NCI-H1930 (cell line): ENCODE measurements at regions not wholly inside any gene's neighbourhood (a gene's known extent, or its start where the extent isn't known, plus 50 kb on each side); places are given as distances from the start of the nearest gene placed in this dataset.
A peak's percentile ranks its signal among the peaks of the same experiment; 100 is the strongest.
"Not testable (repeated sequence)": the region's sequence is repeated elsewhere in the genome, so short reads cannot be mapped to it uniquely, and the experiment has no call there.

Experiments
- DNase-seq, 2 experiments: peaks; one replicate each; lab custom pipeline; 2025; lab: John Stamatoyannopoulos, UW

- peak; percentile 63 to 79 for DNase-seq
Observed at GRCh38 chr1:188170935-188171334, 1342.2 kb downstream of the PLA2G4A start.

DNA sequence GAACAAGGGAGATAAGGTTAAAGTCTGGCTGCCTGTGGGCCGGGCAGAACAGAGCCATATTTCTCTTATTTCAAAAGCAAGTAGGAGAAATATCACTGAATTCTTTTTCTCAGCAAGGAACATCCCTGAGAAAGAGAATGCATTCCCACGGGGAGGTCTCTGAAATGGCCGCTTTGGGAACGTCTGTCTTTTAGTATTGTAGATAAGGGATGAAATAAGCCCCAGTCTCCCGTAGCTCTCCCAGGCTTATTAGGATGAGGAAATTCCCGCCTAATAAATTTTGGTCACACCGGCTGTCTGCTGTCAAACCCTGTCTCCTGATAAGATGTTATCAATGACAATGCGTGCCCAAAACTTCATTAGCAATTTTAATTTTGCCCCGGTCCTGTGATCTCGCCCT is 1353.3 kb downstream of the PLA2G4A start:
- not testable (repeated sequence) for DNase-seq

DNA sequence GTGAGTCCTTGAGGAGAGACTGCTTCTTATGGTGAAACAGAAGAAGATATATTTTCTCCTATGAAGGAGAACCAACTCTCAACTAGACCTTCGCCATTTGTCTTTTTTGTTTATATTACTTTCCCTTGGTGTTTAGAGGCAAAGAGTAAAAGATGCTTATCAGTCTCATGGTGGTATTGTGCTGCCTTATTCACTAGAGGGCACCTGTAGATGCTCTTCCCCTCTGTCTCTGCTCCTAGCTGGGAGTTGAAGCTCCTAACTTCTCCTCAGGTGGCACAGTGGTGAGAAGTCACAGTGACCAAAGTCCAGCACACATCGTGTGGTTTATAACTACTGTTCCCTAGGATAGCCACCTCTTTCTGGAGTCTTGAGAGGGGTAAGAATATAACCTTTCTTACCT is 1359.6 kb downstream of the PLA2G4A start:
- no peak for DNase-seq

DNA sequence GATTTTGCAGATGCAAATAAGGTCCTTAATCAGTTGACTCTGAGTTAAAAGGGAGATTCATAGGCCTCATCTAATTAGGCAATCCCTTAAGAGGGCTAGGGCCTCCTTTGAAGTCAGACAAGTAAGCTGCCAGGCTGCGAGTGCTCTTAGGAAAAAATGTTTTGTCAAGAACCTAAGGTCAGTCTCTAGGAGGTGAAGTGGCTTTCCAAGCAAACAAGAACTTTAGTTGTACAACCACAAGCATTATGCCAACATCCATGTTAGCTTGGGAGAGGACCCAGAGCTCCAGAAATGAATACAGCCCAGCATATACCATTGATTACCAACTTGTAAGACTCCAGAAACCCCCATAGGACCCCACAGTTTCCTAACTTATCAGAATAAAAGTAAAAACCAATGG is 1366.2 kb downstream of the PLA2G4A start:
- DNase-seq: no peak

DNA sequence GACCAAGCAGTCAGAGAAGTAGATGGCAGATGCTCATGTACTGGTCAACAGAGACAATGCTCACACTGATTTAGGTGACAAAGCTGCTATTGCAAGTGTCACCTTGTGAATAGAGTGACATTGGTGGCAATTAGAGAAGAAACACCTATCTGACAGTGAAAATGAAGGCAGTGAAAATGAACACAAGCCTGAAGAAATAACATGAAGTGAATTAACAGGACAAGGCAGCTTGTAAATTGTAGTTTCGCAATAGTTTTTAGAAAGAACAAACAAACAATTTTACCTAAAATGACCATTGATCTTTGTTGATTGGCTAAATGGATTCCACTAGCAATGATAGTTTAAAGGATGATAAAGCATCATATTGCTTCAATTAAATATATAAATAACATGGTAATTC is 1389.5 kb downstream of the PLA2G4A start:
- DNase-seq: no peak

- DNase-seq: no peak
Observed at GRCh38 chr1:188220051-188220450, 1391.3 kb downstream of the PLA2G4A start.

DNA sequence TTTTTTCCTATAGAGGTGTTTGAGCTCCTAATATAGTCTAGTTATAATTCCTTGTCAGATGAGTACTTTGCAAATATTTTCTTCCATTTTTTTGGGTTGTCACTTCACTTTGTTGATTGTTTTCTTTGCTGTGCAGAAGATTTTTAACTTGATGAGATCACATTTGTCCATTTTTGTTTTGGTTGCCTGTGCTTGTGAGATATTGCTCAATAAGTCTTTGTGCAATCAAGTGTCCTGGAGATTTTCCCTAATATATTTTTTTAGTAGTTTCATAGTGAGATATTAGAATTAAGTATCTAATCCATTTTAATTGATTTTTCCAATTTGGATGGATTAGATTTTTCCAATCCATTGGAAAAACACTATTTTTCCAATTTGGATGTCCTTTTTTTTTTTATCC is 1395.5 kb downstream of the PLA2G4A start:
- DNase-seq: no peak

GRCh38 chr1:188225975-188226374 is 1397.2 kb downstream of the PLA2G4A start:
- DNase-seq: no peak

- DNase-seq: no peak
Observed at GRCh38 chr1:188228623-188229022, 1399.9 kb downstream of the PLA2G4A start.

GRCh38 chr1:188237573-188238348 is 1409.0 kb downstream of the PLA2G4A start:
- DNase-seq: no peak

DNA sequence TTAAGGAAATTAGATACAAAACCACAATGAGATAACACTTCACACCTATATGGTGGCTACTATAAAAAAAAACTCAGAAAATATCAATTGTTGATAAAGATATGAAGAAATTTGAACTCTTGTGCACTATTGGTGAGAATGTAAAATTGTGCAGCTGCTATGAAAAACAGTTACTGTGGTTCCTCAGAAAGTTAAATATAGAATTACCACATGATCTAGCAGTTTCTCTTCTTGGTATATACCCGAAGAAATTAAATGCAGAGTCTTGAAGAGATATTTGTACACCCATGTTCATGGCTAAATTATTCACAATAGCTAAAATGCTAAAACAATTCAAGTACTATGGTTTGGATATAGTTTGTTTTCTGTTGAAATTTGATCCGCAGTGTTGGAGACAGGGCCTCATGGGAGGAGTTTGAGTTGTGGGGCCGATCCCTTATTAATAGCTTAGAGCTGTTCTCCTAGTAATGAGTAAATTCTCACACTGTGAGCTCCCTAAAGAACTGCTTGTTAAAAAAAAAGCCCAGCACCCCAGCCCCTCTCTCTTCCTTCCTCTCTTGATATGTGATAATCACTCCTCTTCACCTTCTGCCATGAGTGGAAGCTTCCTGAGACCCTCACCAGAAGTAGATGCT is 1412.1 kb downstream of the PLA2G4A start:
- DNase-seq: no peak

DNA sequence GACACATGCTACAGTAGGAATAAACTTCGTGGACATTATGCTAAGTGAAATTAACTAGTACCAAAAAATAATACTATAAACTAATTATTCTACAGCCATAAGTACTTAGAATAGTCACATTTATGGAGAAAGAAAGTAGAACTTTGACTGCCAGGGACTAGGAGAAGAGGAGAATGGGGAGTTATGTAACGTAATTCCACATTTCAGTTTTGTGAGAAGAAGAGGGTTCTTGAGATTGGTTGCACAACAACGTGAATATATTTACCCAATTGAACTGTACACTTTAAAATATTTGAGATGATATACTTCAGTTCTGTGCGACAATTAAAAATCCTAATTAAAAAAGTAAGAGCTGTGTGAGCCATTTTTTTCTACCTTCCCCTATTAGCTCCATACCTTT is 1412.9 kb downstream of the PLA2G4A start:
- DNase-seq: no peak

DNA sequence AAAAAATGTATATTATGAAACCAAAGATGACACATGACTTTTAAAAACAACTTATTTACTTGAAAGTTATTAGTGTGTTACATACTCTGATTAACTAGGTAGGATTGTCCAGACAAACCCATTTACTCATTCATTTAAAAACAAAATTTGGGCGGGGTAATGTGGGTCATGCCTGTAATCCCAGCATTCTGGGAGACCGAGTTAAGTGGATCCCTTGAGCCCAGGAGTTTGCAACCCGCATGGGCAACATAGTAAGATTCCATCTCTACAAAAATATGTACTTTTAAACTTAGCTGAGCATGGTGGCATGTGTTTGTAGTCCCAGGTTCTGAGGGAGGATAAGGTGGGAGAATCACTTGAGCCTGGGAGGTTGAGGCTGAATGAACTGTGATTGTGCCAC is 1414.7 kb downstream of the PLA2G4A start:
- no peak for DNase-seq

- DNase-seq: no peak
Observed at GRCh38 chr1:188244681-188245080, 1415.9 kb downstream of the PLA2G4A start.

DNA sequence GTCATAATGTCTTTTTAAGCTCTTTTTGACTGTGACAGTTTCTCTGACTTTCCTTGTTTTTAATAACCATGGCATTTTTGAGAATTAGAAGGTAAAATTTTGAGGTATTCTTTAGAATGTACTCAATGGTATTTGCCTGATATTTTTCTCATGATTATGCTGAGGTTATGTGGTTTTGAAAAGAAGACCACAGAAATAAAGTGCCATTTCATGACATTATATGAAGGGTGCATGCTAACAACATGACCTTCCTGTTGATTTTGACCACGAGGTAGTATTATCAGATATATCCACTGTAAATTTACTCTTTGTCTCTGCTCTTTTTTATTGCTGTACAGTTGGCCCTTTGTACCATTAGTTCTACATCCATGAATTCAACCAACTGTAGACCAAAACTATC is 1418.5 kb downstream of the PLA2G4A start:
- DNase-seq: no peak

GRCh38 chr1:188249811-188250210 is 1421.1 kb downstream of the PLA2G4A start:
- no peak for DNase-seq

GRCh38 chr1:188251036-188251435 is 1422.3 kb downstream of the PLA2G4A start:
- DNase-seq: no peak

- no peak for DNase-seq
Observed at GRCh38 chr1:188261849-188262248, 1433.1 kb downstream of the PLA2G4A start.

DNA sequence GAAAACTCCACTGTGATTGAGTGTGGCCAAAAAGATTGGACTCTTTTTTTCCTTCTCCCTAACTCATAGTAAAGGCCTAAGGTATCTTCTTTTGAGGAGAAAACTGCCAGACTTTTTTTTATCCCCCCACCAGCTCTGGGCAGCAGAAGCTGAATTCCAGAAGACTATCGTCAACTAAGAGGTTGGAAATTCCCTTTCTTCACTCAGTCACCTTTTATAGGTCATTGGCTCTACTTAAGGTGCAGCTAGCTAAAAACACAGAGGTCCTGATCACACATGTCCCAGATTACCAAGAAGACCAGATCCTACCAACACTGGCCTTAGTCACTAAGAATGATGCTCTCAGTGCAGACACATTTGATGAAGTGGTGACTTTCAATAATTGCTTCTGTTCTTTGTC is 1441.2 kb downstream of the PLA2G4A start:
- no peak for DNase-seq

- no peak for DNase-seq
Observed at GRCh38 chr1:188270497-188270896, 1441.7 kb downstream of the PLA2G4A start.

- DNase-seq: no peak
Observed at GRCh38 chr1:188277771-188278170, 1449.0 kb downstream of the PLA2G4A start.

DNA sequence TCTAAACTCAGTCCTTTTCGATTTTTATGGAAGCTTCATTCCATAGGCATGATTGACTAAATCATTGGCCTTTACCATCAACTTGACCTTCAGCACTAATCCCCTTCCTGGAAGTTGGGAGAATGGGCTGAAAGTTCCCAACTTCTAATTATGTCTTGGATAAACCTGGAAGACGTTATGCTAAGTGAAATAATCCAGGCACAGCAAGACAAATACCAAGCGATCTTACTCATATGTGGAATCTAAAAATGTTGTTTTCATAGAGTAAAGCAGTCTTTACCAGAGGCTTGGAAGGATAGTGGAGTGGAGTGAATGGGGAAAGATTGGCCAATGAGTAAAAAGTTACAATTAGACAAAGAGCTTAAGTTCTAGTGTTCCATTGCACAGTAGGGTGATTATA is 1453.2 kb downstream of the PLA2G4A start:
- DNase-seq: no peak

DNA sequence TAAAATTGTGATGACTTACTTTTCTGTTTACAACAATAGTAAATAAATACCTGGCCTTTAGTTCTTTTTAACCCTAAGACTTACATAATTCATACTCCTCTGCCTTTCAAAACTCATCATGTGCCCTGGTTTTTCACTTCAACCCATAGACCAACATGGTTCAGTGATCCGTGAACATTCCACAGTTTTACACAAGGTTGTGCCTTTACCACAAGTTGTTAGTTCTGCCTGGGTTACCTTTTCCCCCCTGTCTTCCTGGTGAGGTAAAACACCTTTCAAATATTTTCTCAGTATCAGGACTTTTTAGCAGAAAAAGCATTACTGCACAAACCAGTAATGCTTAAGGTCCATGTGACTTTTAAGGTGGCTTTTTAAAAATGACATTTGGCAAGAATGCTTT is 1466.4 kb downstream of the PLA2G4A start:
- no peak for DNase-seq

DNA sequence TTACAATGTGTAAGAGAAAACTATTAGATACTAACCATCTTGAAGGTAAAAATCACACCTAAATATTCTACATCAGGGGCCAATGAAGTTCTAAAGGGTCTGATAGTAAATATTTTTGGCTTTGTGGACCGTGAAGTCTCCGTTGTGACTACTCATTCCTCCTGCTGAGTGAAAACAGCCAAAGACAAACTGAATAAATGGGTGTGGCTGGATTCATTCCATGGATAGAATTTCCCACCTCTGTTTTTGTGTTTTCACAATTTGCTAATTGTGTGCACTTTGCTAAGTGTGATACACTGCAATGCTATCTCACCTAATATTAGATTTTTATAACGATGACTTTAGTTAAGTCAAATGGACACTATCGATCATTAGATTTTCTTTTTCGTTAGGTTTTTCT is 1474.0 kb downstream of the PLA2G4A start:
- no peak for DNase-seq
